ENCODE measurements at regions not wholly inside any gene's neighbourhood (a gene's known extent, or its start where the extent isn't known, plus 50 kb on each side); places are given as distances from the start of the nearest gene placed in this dataset.

DNA sequence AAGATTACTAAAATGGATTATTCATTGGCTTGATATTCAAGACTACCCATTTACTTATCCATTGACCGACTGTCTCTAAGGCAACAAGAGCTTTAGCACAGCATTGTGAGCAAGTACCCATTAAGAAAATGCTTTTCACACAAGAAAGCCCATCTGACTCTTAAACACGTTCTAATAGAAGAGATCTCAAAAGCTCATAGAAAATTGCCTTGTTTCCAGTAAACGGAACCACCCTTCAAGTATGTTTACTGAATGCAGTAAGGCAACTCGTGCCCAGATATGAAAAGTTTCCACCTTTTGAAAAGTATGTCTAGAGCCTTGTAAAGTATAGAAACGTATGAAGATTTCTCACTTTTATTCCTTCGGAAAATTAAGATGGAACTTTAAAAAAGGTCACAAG is 655.3 kb upstream of the ALCAM start:
- no peak for DNase-seq

DNA sequence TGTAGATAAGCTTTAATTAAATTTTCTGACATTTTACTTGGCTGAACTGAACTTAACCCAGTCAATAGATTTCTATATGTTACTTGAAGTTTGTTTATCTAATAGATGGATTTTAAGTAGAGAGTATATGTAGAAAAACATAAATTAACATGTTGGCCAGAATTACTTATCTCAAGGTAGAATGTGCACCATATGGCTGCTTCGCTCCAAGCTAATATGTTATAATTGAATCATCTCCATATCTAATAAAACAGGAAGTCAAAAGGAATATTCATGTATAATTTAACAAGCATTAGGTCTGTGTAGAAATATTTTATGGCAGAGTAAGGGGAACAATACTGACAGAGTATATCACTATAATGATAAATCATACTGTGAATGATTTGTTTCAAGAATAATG is 650.7 kb upstream of the ALCAM start:
- DNase-seq = no peak

DNA sequence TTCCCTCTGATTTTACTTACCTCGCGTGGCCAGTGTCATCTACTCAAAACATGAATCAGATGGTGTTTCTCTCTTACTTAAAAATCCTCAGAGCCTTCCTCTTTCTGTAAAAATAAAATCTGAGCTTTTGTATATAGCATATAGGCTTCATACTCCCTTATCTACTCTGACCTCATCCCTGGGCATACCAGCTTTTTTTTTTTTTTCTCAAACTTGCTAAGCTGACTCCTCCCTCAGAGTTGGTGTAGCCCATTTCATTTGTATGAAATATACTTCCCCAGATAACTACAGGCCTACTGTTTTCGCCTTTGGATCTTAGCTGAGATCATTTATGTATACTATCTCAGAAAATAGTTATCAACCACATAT is 648.9 kb upstream of the ALCAM start:
- no peak for DNase-seq

DNA sequence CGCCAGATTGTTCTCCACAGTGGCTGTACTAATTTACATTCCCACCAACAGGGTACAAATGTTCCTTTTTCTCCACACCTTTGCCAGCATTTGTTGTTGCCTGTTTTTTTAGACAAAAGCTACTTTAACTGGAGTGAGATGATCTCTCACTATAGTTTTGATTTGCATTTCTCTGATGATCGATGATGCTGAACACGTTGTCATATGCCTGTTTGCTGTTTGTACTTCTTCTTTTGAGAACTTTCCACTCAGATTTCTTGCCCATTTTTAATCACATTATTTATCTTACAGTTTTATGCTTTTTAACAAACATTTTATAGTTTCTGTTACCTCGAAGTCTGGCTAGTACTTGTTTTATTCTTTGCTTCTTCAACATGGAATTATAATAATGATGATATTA is 643.7 kb upstream of the ALCAM start:
- DNase-seq = no peak

DNA sequence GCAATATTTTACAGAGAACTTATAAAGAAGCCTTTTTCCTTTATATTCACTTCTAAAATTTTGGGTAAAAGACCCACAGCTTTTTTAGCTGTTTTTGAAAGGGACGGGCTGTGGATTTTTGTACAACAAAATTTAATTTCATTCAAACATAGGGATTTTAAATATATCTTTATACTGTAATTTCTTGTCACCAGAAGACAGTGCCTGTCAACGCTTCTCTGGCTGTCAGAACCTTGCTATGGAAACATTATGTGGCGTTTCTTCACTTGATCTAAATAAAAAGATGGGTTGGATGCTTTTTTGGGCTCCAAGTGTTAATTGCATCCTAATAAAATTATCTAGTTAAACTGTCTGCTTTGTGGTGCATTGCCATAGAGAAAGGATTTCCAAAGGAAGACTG is 635.6 kb upstream of the ALCAM start:
- no peak for DNase-seq

DNA sequence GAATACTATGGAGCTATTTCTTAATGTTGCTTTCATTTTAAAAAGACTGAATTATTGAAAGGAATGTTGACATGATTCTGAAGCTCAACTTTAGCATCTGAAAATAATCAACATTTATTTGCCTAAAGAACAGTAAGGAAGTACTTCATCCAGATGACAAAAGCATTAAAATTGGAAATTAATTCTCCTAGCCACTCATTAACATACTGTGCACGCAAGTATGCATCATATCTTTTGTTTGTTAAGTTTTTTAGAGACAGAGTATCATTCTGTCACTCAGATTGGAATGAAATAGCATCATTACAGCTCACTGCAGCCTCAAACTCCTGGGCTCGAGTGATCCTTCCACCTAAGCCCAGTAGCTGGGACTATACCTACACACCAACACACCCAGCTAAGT is 632.1 kb upstream of the ALCAM start:
- DNase-seq = no peak

DNA sequence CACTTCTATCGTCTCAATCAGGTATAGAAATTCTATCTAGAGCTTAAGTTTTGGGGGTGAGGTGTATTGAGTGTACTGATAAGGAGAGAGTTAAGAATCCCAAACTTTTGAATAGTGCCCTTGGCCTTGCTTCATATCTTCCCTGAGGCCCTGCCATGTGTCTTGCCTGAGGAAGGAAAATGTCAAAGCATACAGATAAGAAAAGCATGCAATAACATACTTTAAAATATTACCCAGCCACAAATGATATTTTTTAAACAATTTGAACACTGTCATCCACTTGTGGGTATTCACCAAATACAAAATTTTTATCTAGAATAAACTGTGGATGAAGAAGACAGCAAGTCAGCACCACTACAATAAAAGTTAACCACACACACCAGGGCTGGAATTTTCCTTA is 631.0 kb upstream of the ALCAM start:
- DNase-seq = no peak

DNA sequence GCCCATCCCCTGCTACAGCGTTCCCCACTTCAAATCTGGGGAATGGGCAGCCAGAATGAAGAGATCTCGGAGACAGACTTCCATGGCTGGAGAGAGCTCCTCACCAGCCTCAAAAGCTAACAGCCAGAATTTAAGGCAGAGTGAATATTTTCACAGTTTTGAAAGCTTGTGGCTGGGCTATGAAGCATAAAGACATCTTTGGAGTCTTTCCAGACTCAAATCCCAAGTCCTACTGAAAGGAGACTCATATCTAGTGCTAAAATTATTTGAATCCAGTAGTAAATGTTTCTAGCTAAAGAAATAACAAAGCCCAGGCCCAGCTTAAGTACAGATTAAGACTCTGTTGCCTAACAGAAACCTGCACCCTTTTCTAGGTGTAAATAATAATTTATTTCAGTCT is 628.4 kb upstream of the ALCAM start:
- no peak for DNase-seq

DNA sequence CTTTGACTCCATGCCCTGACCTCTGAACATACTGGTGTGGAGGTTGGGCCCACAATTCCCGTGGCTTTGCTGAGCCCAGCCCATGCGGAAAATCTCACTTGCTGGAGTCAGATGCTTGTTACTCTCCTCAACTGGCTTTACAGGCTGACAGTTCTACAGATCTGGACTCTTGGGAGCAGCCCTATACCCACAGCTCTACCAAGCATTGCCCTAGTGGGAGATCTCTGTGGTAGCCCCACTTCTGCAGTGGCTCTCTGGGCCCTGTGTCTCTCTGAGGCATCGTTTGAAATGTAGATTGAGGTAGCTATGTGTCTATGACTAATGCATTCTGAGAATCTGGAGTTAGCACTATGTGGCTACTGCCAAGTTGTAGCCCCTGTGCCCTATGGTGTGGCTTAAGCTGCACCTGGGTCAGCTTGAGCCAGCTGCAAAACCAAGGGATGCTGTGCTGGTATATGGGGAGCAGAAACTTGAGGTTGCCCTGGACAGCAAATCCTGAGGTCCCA is 625.8 kb upstream of the ALCAM start:
- no peak for DNase-seq

DNA sequence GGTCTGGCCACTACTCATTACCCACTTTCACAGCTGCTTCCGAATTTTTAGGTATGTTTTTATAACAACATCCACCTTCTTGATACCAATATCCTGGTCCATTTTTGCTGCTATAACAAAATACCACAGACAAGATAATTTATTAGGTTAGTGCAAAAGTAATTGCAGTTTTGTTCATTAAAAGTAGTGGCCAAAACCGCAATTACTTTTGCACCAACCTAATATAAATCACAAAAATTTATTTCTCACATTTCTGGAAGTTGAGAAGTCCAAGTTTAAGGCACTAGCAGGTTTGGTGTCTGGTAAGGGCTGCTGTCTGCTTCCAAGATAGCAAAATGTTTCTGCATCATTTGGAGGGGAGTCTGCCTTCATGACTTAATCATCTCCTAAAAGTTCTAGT is 624.7 kb upstream of the ALCAM start:
- no peak for DNase-seq

DNA sequence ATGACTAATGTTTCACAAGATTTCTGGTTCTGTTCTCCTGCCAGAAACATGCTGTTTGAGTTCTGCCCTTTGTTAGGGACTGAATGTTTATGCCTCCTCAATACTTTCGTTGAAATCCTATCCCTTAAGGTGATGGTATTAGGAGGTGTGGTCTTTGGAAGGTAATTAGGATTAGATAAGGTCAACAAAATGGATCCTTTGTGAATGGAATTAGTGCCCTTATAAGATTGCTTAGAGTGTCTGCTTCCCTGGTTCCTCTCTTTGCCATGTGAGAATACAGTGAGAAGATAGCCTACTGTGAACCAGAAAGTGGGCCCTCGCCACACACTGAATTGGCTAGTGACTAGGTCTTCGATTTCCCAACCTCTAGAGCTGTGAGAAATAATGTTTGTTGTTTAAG is 621.4 kb upstream of the ALCAM start:
- no peak for DNase-seq

DNA sequence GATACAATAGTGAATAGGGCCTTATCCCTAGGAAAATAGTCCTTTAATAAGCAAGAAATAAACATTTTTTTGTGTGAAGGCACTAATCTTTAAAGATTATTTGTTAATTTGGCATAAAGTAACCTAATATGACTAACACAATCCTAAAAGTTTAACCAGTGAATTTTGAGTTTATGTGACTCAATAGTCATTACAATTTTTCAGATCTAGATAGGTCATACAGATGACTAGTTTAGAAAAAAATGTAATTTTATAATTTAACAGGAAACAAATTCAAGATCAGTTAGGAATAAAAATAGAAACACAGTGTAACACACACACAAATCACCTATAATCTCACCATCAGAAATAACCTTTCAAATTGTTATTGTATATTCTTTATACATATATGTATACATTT is 620.7 kb upstream of the ALCAM start:
- no peak for DNase-seq

DNA sequence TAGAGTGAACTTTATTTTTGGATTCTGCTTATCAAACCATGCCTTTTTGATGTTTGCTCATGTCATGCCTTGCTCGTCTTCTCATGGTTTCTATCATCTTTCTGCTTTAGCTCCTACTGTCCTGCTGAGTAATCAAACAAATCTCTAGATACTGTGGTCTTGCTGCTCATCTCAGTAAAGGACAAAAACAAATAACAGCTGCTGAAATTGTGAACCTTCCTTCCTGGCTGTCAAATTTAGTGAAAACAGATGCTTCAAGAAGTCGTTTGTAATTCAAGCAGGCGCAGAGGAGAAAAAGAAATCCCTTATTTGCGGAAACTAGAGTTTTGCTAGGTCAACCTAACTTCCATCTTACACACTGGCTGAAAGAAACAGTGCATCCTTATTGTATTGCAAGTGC is 616.1 kb upstream of the ALCAM start:
- no peak for DNase-seq

DNA sequence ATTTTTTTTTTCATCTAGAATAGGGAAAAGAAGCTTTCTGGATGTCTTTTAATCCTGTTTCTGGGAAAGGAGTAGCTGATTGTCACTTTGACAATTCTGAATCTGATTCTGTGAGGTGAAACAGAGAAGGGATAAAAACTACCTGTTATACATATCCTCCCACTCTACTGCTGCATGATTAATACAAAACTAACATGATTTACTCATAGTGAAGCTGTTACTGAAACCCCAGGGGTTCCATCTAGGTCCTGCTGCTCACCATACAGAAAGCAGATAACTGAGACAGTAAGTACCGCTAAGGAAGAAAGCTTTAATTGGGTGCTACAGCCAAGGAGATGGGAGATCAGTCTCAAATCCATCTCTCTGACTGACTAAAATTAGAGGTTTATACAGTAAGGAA is 610.9 kb upstream of the ALCAM start:
- no peak for DNase-seq

DNA sequence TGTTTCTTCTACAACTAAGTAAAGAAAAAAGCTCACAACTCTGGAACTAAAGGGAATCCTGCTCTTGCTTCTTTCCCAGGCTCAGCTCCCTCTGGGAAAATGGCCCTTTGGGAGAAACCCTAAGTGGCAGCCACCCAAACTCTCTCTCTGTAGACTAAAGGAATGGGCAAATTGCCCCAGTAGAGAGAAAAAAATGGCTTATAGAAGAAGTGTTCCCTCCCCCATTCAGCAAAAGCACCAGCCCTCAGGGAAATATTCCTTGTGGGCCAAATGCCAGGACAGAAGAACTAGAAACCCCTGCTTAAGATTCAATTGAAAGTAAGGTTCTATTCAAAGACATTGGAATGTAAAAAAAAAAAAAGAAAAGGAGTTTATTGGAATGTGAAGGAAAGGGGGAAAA is 603.7 kb upstream of the ALCAM start:
- DNase-seq = no peak

DNA sequence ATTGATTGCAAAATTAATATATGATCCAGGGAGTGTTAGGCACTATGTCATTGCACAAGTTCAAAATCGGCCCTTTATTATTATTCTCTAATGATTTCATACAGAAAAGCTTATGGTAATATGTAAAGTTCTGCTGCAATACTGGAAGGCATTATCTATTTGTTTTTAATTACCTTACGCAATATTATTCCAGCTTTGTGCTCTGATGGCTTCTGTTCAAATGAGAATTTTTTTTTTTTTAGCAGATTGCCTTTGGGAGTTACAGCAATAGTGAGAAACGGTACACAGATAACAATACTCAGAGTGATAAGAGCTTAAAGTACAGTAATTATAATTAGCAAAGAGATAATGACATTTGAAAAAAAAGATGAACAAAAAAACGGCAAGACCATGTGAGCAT is 602.2 kb upstream of the ALCAM start:
- no peak for DNase-seq

DNA sequence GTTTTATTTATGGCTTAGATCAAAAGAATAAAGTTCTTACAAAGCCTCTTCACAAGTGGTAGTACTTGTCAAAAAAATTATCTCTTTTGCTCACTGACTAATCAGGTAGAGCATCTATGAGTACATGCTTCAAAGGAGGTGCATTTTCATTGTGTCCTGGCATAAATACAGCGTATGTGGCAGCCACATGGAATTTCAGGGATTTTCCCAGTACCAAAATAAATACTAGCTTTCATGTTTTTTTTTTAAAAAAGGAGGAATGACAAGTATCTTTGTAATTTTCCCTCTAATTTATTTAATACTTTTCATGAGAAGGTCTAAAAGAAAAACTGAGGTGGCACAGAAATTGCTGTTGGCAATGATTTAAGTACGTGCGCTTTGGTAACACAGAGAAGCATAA is 597.8 kb upstream of the ALCAM start:
- DNase-seq = no peak

DNA sequence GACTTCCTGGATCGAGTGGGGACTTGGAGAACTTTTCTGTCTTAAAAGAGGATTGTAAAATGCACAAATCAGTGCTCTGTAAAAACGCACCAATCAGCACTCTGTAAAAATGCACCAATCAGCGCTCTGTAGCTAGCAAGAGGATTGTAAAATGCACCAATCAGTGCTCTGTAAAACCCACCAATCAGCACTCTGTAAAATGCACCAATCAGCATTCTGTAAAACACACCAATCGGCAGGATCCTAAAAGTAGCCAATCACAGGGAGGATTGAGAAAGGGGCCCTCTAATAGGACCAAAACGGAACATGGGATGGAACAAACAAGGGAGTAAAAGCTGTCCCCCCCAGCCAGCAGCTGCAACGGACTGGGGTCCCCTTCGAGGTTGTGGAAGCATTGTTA is 587.4 kb upstream of the ALCAM start:
- DNase-seq = no peak

DNA sequence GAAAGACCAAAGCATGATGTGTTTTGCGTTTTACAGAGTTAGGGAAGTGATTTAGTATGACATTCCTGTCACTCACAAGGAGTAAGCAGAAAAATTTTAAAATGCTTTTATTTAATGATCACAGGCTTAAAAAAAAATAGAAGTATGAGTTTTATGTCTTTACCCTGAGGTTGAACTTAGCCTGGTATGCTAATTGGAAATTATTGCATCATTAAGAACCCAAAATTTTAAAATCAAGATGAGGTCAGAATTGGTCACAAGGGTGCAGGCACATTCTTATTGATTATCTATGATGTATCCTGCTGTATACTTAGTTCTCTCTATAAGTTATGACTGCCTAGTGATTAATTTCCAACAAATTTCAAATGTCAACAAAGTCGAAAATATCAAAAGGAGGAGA is 585.6 kb upstream of the ALCAM start:
- no peak for DNase-seq

DNA sequence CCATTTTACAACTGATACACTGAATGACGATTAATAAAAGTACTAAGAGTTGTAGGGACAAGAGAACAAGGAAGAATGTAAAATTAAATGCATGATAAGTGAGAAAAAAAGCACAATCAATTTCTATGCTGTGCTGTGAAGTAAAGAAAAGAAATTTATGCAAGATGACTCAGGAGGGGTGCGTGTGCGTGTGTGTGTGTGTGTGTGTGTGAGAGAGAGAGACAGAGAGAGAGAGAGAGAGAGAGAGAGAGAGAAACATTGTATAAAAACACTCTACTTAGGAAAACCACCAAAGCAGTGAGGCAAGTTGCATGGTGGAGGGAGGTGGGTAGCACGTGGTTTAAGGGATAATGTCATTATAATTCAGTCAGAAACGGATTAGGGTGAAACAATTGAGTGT is 580.8 kb upstream of the ALCAM start:
- no peak for DNase-seq

DNA sequence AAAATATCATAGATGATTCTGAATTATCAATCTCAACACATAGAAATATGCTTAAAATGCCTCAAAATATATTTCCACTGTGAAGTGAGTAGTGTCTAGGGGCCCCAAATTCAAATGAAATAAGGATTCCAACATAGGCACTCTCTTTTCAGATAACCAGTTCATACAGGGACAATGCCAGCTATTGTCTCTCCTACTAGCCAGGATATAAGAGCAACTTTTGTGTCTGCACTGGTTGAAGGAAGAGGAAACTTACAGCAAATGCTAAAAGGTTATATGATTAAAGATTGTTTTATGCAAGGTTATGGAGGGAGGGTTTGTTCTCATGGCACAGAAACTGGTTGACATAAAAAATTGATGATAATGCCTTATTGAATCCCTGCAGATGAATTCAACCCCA is 579.4 kb upstream of the ALCAM start:
- DNase-seq = no peak

DNA sequence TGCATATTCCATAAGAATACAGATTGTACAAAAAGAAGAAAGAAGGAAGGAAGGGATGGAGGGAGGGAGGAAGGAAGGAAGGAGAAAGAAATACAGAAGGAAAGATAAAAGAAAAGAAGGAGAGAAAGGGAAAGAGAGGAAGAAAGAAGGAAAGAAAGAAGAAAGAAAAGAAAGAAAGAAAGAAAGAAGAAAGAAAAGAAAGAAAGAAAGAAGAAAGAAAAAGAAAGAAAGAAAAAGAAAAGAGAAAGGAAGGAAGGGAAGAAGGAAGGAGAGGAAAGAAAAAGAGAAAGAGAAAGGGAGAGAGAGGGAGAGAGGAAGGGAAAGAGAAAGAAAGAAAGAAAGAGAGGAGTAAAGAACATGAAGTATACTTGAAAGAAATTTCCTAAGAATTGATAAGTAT is 577.9 kb upstream of the ALCAM start:
- no peak for DNase-seq

DNA sequence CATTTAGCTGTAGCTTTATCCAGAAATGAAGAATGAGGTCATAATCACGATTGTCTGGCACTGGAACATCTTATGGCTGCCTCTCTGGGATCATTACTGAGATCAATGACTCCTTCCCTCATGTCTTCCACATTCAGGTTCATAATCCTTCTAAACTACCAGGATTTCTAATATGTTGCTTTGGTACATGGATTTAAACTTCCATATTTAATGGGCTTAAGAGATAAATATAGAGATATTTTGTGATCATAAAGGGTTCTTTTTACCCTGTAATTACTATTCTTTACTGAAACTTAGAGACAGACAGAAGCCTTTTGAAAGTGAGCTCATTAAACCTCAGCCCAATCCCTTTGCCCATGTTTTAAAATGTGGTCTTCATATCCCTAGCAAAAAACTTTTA is 575.4 kb upstream of the ALCAM start:
- DNase-seq = no peak

DNA sequence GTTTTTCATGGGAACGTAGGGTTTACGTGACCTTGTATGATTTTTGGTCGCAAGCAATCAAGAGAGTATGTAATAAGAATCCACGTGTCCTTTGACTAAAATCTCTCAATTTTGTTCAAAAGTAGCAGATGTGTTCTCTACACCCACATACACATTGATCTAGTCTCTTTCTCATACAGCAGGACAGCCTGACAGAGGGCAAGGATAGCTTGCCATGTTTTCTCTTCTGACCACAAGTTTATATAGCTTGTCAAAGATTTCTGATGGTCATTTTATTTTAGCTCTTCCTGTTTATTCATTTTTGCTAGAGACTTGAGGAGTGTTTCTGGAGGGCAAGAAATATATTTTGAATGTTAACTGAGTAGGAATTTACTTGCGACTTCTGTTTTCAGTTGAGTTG is 570.2 kb upstream of the ALCAM start:
- no peak for DNase-seq

DNA sequence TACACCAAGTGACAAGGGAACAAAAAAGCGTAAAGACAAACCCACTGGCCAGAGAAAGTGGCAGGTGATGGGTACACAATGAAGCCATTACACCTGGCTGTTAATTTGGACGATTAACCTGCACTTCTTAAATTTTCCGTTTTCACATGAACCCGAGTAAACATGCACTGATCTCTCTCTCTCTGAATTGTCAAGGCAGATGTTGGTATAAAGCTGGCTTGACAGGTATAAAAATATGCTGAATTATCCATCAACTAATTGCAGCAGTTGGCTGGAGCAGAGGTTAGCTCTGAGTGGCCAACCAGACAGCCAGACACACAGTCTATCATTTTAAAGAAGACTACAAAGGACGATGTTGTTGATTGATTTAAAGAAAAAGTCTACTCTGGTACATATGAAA is 561.7 kb upstream of the ALCAM start:
- DNase-seq = peak; percentile 79 to 82

DNA sequence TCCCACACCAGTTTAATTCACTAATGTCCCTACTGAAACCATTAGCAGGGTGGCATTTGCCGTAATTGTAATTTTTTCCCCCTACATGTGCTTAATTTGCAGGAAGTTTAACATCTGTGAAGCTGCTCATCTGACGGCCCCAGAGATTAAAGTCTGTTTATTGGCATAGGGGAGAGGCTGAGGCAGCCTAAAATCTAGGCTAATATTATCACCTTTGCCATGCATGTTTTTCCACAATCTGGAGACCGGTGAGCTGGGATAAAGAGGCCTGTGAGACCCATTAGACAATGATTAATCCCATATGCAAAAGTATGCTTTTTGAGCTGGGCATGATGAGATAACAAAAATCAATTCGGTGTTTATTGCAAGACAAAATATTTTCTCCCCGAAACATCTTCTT is 561.2 kb upstream of the ALCAM start:
- peak in 1 of 2 experiments; percentile 42 for DNase-seq
